Cerebellar nuclear complex (tissue), 1 donor: ENCODE measurements at regions not wholly inside any gene's neighbourhood (a gene's known extent, or its start where the extent isn't known, plus 50 kb on each side); places are given as distances from the start of the nearest gene placed in this dataset.

Experiments
- DNase-seq, 2 experiments: peaks; one replicate each; lab custom pipeline; 2025; lab: John Stamatoyannopoulos, UW

DNA sequence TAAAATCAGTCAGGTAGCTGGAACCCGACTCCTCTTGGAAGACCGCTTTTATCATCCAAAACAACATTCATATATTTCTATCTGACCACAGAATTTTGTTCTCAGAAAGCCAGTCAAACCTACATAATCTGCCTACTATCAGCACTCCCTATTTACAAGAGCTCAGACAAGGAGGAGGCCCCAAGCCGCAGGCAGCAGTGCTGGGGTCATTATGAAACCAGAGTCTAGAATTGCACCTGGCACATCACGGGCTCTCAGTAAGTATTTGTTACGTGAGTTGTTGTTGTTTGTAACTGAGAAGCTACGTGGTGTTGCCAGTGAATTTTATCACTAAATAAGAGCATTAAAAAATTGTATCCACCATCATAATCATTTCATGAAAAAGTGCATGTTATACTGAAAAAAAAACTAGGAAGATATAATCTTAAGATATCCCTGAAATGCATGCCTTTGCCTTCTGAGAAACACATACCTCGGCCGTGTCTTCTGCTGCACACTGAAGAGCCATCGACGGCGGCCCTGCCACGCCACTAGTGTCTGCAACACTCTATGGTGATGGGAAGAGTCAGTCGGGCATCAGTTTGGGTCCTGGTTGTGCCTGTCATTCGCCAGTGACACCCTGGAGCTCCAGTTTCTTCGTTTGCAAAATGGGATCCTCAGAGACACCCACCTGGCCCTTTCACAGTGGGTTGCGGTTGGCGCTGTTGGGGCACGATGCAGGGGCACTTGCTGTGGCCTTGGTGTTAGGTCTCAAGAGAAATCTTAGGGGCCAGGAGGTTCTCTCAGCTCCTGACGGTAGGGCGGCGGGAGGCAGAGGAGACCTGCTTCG lies 505.9 kb downstream of the EIPR1 start:
- DNase-seq, result no peak

DNA sequence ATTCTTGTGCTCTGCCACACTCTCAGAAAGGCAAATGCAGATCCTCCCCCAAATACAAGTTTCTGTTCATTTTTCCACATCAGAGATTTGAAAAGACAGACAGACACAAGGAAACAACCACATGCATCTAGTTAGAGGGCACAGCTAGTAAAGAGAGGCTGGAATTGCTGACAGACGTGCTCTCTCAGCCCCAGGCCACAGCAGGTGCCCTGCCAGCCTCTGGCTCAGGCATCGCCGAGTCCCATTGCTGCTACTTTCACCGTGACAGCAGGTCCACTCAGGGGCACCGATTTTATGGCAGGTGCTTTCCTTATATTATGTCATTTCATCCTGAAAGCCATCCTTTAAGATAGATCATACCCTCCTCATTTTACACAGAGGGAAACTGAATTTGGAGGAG lies 507.5 kb downstream of the EIPR1 start:
- DNase-seq, result no peak

DNA sequence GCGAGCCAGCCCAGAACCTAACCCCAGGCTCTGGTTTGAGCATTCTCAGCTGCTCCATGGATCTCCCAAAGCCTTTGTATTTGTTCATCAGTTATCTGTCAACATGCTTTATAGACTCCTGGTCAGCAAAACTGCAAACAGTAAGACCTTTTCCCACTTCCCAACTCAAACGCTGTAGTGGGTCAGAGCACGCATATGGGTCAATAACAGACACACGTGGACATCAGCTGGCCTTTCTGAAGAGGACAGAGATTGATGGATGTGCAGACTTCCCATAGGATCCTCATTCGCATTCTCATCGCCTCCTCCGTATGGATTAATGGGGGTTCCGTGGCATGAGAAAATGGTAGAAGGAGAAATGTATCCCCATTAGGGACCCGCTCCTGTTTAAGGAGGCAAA lies 508.1 kb downstream of the EIPR1 start:
- DNase-seq, result no peak

DNA sequence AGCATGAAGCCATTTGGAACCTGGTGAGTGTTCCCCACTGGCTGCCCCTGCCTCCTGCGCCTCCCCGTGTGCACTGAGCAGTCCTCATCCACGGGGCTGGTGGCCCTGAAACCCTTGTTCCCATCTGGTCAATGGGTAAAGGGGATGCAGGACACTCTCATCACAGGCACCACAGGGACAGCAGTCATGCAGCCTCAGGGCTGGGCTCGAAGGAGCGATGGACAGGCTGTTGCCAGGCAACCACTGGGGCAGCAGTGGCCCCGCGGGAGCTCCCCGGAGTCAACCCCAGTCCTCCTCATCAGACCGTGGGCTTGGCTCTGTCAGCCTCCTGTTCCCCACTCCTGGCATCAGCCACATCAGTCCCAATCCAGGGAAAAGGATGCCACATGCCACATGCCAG lies 509.5 kb downstream of the EIPR1 start:
- DNase-seq, result no peak

DNA sequence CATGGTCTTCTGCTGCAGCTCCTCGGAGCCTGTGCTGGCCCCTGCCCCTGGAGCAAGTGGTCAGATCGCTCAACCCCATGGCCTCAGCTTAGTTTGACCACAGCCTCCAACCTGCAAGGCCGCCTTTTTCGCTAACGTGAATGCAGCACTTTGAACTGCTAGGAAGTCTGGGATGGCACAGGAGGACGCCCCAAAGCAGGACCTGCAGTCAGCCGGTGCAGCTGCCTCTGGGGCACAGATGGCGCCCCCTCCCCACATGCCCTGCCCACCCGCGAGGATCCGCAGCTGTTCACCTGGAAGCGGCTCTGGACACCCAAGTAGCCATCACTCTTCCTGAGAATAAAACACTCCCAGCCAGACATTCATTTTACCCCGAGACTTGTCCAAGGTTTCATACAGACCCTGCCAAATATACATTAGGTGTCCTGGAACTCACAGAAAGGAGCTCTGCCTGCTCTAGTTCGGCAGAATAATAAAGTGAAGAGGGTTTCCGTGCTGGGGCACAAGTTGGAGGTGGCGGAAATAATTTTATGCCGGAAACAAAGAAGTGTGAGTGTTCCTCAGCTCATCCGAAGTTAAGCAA lies 510.1 kb downstream of the EIPR1 start:
- DNase-seq, result no peak

DNA sequence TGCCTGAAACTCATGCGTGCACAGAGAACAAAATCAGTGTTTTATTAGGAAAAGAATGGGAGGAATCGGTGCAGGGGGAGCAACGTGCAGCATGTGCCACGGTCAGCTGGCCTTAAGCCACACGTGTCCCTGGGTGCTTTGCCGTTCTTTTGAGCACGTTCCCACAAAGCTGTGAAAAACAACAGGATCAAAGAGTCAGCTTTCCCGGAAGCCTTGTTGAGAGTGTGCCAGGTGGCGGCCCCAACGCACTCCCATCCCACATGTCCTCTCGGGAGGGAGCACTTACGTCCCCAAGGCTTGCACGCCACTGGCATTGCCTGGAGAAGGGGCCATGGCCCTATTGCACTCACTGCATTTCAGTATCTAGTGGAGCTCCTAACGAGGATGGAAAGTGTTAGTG lies 511.2 kb downstream of the EIPR1 start:
- no peak for DNase-seq

DNA sequence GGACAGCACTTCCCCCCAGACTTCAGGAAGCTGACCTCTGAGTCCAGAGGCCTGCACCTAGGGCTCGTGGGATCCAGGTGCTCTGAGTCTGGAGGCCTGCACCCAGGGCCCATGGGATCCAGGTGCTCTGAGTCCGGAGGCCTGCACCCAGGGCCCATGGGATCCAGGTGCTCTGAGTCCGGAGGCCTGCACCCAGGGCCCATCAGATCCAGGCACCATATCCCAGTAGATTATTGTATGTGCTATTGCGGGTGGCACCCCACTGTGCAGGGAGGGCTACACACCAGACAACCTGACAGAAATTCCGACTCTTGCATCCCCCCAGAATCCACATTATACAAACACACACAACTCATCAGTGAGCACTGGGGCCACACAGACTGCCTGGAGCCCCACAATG lies 515.2 kb downstream of the EIPR1 start:
- DNase-seq, result no peak

DNA sequence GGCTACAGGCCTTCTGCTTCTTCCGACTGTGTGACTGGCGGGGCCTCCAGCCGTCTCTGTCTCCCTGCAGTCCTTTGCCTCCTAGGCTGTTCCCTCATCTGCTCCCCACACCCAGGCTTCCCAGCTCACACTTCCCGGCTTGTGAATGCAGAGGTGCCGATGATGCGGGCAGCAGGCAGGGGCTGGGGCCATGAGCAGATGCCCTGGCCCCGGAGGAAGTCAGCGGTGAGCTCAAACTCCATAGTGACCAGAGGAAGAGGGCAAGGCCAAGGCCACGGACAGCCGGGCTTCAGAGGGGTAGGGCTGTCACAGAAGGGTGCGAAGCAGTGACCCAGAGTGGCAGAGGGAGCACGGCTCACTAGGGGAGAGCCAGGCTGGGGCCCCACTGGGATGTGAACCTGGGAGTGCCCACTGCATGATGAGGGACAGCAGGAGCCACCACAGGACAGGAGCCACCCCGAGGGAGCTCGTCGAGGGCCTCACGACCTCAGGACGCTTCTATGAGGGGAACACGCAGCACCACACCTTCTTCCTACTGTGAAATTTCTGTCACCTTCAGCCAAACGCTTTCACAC lies 515.9 kb downstream of the EIPR1 start:
- DNase-seq, result no peak

DNA sequence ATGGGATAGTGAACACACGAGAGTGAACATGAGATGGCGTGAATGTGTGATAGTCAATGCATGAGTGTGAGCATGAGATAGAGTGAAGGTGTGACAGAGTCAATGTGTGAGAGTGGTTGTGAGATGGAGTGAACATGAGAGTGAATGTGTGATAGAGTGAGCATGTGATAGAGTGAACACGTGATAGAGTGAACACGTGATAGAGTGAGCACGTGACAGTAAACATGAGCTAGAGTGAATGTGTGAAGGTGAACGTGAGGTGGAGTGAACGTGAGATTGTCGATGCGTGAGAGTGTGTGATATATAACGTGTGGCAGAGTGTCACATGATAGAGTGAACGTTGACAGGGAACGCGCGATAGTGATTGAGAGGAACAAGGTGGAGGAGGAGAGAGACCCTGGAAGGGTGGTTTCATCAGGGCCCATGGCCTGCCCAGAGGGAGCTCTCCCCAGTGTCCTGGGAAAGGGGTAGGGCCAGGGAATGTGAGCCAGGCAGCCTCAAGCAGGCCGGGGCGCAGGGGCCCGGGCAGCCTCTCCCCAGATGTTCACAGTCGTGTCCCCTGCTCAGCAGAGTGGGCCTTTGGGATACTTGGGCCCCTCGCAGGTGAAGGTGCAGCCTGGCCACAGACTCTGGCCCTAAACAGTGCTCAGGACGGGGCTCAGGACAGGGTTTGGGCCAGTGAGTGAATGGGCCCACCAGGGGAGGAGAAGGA lies 516.9 kb downstream of the EIPR1 start:
- no peak for DNase-seq

DNA sequence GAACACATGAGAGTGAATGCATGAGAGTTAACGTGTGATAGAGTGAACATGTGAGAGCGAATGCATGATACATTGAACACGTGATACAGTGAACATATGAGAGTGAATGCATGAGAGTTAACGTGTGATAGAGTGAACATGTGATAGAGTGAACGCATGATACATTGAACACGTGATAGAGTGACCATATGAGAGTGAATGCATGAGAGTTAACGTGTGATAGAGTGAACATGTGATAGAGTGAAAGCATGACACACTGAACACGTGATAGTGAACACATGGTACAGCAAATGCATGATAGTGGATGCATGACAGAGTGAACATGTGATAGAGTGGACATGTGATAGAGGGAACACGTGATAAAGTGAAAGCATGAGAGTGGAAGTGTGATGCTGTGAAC lies 517.9 kb downstream of the EIPR1 start:
- DNase-seq, result no peak

DNA sequence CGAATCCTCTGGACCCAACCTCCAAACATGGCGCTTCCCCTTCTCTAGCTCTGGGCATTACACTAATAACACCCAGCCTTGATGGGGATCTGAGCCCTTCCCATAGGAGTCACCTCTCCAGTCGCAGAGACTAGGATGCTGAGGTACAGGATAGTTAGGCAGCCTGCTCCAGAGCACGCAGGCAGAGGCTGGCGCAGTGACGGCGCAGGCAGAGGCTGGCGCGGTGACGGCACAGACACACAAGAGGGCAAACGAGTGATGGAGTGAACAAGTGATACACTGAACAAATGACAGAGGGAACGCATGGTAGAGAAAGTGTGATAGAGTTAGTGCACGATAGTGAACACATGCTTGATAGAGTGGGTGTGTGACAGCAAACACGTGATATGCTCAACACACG lies 518.5 kb downstream of the EIPR1 start:
- no peak for DNase-seq

DNA sequence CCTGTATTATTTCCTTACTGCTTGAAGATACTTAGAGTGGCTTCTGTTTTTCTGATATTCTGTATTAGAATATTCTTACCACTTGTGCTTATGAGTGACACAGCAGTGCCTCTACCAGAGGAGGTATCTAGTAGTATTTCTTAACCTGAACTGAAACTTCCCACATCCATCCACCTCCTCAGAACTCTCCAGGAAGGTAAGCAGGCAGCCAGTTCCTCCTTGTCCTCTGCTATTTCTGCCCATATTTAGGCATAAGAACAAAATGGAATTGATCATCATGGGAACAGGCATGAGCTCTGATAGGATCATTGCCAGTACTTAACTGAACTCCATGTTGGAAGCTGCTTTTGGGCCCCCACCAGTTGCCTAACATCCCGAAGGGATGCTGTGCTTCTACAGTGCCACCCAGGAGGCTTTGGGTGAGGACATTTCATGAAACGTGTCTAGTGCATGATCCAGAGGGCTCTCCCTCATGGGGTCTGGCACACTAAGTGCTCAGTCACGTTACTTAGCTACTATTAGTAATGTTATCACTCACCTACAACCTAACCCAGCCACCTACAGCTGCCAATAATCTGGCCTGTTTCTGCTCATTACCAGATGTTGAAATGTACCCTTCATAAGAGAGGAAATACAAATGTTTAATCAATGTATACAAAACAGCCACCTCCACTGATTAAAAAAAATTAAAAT lies 520.7 kb downstream of the EIPR1 start:
- no peak for DNase-seq

DNA sequence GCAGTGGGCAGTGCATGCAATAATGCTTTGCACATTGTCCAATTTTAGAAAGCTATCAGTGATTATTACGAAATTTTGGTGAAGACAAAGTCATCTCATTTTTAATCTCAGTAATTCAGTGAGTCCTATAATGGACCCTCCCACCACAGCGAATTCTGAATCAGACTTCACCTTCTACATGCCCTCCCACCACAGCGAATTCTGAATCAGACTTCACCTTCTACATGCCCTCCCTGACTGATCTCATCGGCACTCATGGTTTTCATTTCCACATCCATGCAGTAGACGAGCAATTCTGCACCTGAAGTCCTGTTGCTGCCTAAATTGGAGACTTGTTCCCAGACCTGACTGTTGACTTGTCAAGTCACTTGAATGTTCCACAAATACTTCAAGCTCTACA lies 522.3 kb downstream of the EIPR1 start:
- DNase-seq, result no peak

DNA sequence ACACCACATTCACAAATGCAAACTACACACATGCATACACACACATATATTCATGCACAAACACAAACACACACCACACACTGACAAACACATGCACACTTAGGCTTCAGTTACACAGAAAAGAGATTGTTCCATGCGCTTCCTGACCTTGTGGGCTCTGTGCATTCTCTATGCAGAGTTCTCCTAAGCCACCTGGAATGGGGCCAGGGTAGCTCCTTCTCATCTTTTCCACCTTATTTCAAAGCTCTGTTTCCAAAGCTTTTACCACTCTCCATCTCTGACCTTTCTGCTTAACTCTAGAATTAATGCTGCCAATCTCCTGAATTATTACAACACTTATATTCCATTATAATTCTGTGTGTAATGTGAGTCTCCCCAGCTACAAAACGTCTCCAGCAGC lies 522.3 kb upstream of the MYT1L start:
- DNase-seq, result no peak

DNA sequence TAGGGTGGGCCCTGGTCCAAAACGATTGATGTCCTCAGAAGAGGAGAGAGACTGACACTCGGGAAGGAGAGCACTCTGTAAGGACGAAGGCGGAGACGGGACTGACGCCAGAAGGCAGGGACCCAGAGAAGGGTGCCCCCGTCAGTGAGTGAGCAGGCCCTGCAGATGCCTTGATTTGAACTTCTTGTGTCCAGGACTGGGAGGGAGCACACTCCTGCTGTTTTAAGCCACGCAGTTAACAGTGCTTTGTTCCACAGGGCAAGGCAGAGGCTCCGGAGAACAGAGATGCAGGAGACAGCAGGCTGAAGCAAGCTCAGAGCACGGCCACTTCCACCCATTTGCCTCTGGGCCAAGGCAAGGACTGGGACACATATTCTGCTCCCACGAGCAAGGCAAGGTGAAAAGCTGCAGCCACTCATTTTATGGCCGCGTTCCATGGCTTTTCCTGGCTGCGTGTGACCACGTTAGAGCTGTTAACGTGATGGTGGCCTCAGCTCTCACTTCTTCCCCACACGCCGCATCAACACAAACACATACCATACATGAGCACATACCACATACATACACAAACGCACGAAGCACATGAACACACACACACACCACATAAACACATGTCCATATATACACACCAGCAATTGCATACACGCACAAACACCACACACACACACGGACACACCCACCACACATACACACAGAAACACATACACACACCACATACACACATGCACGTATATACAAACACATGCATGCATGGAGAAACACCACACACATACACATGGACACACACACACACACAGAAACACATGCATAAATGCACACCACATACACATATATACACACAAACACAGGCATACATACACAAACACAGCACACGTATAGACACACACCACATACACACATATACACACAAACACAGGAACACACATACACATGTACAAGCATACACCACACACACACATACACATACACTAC lies 521.0 kb upstream of the MYT1L start:
- no peak for DNase-seq

DNA sequence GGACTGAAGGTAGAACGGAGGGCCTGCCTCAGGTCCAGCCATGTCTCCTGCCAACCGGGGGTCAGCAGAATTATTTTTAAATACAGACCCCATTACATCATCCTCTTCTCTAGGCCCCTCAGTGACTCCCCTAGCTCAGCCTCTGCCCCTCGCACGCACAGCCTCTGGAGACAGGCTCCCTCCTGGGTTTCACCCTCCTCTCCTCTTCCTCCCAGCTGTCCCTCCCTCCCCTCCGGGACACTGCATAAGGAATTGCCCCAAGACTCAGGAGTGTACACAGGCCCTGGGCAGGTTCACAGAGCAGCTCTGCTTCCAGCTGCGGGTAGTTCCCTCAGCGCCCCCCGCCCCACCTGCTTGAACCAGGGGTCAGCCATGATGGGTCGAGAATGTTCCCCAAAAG lies 520.2 kb upstream of the MYT1L start:
- DNase-seq, result no peak

DNA sequence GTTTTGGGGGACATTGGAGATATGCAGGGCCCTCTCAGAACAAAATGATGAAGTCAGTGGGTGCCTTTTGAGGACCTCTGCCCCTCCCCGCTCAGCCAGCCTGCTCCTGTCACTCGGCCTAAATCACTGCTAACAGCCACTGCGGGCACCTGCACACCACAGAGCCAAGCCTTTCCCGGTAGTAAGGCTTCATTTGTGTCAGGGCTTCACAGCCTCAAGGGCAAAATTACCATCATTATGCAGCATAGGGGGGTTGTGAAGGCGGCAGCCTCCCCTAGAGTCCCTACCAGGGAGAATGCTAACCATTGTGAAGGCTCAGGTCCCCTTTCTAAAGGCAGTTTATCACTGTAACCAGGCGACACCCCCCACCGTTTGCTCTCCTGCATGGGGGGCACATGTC lies 519.8 kb upstream of the MYT1L start:
- DNase-seq, result no peak

DNA sequence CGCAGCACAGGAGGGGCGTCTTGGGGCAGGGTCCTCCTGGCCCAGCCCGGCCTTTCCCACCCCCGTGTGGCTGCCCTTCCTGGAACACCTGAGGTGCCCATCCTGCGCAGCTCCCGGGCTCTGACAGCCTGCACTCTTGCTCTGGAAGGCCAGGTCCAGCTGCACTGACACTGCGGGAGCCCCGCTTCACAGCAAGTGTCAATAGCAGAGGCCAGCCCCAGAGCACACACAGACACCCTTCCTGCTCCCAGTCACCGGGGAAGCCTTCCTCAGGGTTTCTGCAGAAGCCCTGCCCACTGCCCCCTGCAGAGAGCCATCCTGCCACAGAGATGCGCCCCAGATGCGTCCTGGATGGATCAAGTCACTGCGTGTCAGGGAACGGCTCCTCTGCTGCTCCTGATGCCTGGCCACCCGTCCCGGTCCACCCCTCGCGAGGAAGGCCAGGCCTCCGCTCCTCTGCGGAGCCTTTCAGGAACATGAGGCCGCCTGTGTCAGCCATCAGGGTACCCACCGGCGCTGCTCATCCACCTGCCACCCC lies 519.2 kb upstream of the MYT1L start:
- DNase-seq, result no peak

DNA sequence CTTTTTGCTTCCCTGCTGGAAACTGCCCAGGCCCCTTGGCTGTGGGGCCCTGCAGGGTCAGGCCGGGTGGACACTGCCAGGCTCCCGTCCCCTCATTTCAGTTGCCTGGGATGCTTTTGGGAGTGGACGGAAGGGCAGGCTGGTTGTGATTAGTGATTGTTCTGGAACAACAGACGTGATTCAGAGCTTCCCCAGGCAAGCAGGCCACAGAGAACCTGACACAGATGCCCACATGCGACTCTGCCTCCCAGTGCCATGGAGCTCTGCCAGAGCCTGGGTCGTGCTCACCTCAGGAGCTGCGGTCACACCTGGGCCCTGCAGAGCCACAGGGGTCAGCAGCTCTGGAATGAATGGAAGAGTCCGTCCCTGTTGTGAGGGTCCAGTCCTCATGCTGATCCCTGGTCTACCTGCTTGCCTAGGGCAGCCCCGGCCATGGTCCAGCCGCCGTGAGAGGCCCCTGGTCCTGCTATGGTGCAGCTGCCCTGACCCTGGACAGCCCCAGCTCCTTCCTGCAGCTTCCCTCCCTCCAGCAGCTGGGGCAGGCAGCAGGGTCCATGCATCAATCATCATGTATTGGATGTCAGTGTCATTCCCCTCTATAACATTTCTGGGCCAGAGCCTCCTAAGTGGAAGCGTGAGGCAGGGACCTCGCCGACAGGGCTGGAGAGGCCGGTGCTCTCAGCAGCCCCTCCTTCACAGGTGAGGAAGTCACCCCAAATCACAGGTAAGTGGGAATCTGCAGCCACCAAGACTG lies 518.6 kb upstream of the MYT1L start:
- DNase-seq, result no peak
